Esophagus muscularis mucosa (tissue), 3 donors: ENCODE measurements at regions not wholly inside any gene's neighbourhood (a gene's known extent, or its start where the extent isn't known, plus 50 kb on each side); places are given as distances from the start of the nearest gene placed in this dataset.

Source experiments
- EP300 ChIP-seq: sonication (generic); formaldehyde crosslinking; IDR thresholded peaks from one replicate; pipeline ENCODE4 v1.6.1; 2017; ENCODE audit warnings: antibody characterized with exemption
- TF ChIP-seq, protein P1 (sequence below), 3 experiments: fragments of 200-600 bp in 2 of 3; fragments of 450-650 bp in 1 of 3; sonication (generic) in 2 of 3; IDR thresholded peaks; one replicate each; pipeline ENCODE4 v1.5.1; 2017 to 2019; ENCODE audit warnings: antibody characterized with exemption in 3 of 3, mild to moderate bottlenecking in 2 of 3, moderate library complexity in 1 of 3

DNA sequence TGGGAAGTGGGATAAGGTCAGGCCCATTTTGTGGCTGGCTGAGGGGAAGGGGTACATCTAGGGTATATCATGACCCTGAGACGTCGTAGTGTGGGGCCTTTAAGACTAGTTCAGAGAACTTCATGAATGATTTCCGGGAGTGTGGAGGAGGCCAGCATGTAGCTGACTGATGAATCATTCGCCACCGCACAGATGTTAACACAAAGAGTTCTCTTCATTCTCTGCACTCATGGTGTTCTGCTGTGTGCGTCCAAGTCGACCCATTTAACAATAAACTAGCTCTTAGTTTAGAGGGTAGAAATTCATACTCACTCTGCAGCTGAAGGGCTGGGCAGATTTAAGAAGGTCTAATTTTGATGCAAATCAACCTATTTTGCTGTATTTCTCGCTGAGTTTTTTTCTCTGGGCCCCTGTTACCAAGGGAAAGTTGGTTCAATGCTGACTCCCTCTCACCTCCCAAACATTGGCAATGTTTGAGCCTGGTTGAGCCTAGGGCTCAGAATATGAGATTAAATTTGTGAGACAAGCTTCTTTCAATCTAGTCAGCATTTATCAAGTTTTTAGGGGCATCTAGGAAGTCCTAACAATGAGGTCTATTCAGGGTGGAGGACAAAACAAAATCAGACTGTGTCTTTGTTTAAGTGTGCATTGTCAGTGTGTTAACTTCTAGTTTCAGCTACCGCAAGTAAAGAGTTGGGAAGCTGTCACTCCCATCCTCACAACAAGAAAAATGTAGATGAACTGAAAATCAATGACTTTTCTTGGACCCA is 106.8 kb upstream of the CBLN4 start:
- TF ChIP-seq, protein P1, sequence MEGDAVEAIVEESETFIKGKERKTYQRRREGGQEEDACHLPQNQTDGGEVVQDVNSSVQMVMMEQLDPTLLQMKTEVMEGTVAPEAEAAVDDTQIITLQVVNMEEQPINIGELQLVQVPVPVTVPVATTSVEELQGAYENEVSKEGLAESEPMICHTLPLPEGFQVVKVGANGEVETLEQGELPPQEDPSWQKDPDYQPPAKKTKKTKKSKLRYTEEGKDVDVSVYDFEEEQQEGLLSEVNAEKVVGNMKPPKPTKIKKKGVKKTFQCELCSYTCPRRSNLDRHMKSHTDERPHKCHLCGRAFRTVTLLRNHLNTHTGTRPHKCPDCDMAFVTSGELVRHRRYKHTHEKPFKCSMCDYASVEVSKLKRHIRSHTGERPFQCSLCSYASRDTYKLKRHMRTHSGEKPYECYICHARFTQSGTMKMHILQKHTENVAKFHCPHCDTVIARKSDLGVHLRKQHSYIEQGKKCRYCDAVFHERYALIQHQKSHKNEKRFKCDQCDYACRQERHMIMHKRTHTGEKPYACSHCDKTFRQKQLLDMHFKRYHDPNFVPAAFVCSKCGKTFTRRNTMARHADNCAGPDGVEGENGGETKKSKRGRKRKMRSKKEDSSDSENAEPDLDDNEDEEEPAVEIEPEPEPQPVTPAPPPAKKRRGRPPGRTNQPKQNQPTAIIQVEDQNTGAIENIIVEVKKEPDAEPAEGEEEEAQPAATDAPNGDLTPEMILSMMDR (IDR thresholded peaks at IDR 0.05): no peak
- no peak for TF ChIP-seq EP300
